GM12864 (cell line): ENCODE measurements at regions not wholly inside any gene's neighbourhood (a gene's known extent, or its start where the extent isn't known, plus 50 kb on each side); places are given as distances from the start of the nearest gene placed in this dataset.

Experiments
- DNase-seq: peaks from one replicate; pipeline ENCODE4 v3.0.0-alpha.2; 2011; ENCODE audit warnings: low read depth
- H3K4me3 ChIP-seq: 2 replicates; pipeline ENCODE4 v1.5.1; 2011; ENCODE audit warnings: mild to moderate bottlenecking, low read depth, low read length, control low read depth
- TF ChIP-seq, protein P1 (sequence below): IDR thresholded peaks from 2 replicates; pipeline ENCODE4 v1.5.1; 2011; ENCODE audit warnings: low read depth, mild to moderate bottlenecking, moderate library complexity, low read length, control low read depth, inconsistent platforms; ENCODE audit errors: missing control alignments

- H3K4me3 ChIP-seq: no peak overlapping the region
- no peak for DNase-seq
- TF ChIP-seq, protein P1, sequence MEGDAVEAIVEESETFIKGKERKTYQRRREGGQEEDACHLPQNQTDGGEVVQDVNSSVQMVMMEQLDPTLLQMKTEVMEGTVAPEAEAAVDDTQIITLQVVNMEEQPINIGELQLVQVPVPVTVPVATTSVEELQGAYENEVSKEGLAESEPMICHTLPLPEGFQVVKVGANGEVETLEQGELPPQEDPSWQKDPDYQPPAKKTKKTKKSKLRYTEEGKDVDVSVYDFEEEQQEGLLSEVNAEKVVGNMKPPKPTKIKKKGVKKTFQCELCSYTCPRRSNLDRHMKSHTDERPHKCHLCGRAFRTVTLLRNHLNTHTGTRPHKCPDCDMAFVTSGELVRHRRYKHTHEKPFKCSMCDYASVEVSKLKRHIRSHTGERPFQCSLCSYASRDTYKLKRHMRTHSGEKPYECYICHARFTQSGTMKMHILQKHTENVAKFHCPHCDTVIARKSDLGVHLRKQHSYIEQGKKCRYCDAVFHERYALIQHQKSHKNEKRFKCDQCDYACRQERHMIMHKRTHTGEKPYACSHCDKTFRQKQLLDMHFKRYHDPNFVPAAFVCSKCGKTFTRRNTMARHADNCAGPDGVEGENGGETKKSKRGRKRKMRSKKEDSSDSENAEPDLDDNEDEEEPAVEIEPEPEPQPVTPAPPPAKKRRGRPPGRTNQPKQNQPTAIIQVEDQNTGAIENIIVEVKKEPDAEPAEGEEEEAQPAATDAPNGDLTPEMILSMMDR: no peak
These were observed 714.1 kb downstream of the DHX35 start for GRCh38 chr20:39676241-39676640.

GRCh38 chr20:39674842-39675241 is 712.7 kb downstream of the DHX35 start:
- H3K4me3 ChIP-seq: no peak overlapping the region
- DNase-seq: no peak
- TF ChIP-seq, protein P1: no peak

- no peak for DNase-seq
These were observed 708.8 kb downstream of the DHX35 start for GRCh38 chr20:39670988-39671387.

GRCh38 chr20:39669659-39670058 is 707.5 kb downstream of the DHX35 start:
- TF ChIP-seq, protein P1: no peak
- DNase-seq: no peak
- H3K4me3 ChIP-seq: no peak overlapping the region

More at GRCh38 chr20:39670988-39671387, 708.8 kb downstream of the DHX35 start:
- H3K4me3 ChIP-seq: no peak overlapping the region
- TF ChIP-seq, protein P1: no peak

GRCh38 chr20:39668038-39668437 is 705.9 kb downstream of the DHX35 start:
- H3K4me3 ChIP-seq: no peak overlapping the region
- TF ChIP-seq, protein P1: no peak
- no peak for DNase-seq

DNA sequence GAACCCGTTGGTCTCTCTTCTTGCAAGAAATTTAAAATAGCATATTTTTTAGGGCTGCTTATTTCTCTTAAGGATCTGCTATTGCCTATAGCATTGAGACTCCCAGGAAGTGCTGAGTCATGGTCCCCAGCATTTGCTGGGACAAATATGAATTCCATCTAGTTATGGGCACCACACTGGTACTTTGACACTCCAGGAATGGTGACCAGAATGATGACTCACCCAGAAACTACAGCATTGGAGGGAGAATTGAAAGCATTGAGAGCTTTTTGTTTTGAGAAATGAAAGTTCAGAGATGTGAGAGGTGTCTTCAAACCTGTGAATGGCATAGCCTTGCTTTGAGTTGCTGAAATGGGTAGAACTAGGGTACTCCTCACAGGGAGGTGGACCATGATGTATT is 699.7 kb downstream of the DHX35 start:
- DNase-seq: no peak
- TF ChIP-seq, protein P1: no peak
- no peak overlapping the region for H3K4me3 ChIP-seq

GRCh38 chr20:39660965-39661364 is 698.8 kb downstream of the DHX35 start:
- TF ChIP-seq, protein P1: no peak
- H3K4me3 ChIP-seq: no peak overlapping the region
- DNase-seq: no peak
